NCI-H2081 treated with DMSO at 0.1 percent for 48 hours (cell line): ENCODE measurements at regions not wholly inside any gene's neighbourhood (a gene's known extent, or its start where the extent isn't known, plus 50 kb on each side); places are given as distances from the start of the nearest gene placed in this dataset.
A peak's percentile ranks its signal among the peaks of the same experiment; 100 is the strongest.
"Not testable (repeated sequence)": the region's sequence is repeated elsewhere in the genome, so short reads cannot be mapped to it uniquely, and the experiment has no call there.

Experiments used
- DNase-seq: peaks from one replicate; lab custom pipeline; 2025; lab: John Stamatoyannopoulos, UW

GRCh38 chr6:122280105-122281021 is 119.1 kb upstream of the HSF2 start:
- DNase-seq = not testable (repeated sequence)

GRCh38 chr6:122283884-122284283 is 115.6 kb upstream of the HSF2 start:
- no peak for DNase-seq

DNA sequence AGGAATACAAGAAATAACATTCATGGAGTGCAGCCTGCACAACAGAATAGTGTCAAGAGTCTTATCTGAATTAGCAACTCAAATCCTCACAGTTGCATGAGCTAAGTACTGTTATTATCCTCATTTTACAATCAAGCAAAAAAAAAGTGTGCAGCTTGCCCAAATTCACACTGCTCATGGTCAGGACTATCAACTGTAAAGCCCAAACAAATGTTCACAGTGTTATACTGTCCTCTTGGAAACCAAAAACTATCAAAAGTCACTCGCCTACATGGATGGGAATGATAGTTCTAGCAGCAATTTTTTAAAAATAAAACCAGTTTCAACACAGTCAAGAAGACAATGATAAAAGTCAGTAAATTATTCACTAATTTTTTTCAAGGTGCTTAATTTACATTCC is 114.6 kb upstream of the HSF2 start:
- no peak for DNase-seq

DNA sequence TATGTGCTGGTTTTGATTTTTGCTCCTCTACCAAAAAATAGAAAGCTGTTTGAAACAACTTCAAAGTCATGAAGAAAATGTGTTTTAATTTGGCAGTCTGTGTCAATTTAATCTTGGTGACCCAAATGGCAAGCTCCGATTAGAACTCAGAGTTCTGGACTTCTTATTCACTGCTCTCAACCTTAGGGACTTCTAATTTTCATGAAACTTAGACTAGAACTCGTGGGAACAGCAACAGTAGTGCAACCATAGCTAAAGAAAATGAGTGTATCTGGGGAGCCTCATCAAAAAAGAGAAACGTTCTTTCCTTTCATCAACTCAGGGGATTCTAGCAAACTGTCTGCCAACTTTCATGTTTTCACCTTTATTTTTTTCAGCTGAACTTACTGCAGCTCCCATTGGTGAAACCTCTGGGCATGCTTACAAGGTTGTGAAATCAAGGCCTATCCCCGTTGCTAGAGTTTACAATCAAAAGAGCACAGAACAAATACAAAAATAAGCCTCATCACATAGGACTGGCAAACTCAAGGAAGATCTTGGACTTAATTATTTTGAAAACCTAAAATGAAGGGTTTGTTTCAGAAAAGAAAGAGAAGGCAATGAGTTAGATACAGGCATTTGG is 114.0 kb upstream of the HSF2 start:
- DNase-seq = no peak

DNA sequence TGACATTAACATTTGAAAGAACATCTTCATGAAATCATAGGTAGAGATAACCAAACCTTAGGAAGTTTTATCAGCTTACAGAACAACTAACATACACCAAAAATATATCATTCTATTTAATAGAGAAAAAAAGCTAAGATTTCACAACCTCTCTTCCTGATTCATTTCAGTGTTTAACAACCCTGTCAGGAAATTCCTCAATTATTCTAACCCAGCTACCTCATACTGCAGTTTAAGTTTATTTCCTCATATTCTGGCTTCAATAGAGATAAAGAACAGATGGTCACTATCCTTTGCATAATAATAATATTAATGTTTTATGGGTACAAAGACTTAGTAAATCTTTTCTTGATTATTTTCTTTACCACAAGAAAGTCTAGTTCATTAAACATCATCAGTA is 112.9 kb upstream of the HSF2 start:
- no peak for DNase-seq

GRCh38 chr6:122289762-122290539 is 109.5 kb upstream of the HSF2 start:
- peak; percentile 52 for DNase-seq

DNA sequence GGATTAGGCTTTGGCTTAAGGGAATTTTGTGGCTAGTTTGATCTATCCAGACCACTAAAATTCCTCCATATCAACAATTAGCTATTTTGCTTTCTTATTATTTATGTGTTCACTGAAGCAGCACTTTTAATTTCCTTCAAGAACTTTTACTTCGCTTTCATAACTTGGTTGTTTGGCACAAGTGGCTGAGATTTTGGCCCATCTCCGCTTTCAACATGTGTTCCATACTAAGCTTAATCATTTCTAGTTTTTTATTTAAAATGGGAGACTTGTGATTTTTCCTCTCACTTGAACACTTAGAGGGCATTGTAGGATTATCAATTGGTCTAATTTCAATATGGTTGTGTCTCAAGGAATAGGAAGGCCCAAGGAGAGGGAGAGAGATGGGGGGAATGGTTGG is 102.4 kb upstream of the HSF2 start:
- no peak for DNase-seq

DNA sequence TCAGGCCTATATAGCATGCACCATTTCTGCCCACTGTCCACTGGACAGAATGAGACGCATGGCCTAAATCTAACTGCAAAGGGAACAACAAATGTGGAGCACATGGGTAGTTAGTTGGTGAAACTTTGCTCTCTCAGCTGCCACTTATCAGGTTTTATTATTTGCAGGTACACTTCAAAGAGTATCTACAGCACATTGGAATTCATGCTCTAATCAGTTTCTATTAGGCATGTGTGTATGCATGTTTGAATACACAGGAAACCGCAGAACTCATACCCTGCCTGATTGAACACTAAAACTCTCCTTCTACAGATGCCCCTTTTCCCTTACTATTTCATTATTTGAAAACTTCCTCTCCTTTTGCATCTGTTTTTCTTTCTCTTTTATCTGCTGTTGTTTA is 97.4 kb upstream of the HSF2 start:
- DNase-seq = no peak

DNA sequence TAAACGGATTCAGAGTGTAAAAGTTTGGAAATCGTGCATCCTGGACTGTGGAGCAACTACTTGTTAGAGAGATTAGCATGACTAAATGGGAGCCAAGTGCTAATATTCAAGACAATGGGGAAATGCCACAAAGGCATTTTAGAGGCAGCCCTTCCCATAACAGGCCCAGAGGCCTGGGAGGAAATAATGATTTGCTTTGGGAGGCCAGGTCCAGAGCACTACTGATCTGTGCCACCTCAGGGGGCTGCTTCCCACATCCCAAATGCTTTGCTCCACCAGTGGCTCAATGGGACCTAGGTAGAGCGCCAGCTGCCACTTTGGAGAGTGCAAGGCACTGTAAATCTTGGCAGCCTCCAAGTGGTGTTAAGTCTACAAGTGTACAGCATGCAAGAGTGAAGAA is 91.9 kb upstream of the HSF2 start:
- no peak for DNase-seq

DNA sequence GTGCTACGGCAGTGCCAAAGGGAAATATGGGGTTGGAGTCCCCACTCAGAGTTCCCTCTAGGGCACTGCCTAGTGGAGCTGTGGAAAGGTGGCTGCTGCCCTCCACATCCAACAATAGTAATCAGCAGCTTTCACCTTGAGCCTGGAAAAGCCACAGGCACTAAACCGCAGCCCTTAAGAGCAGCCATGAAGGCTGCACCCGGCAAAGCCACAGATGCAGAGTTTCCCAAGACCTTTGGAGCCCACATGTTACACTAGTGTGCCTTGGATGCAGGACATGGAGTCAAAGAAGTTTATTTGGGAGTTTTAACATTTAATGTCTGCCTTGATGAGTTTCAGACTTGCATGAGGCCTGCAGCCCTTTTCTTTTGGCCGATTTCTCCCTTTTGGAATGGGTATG is 91.4 kb upstream of the HSF2 start:
- DNase-seq = no peak

- no peak for DNase-seq
Observed at GRCh38 chr6:122315842-122316241, 83.6 kb upstream of the HSF2 start.

- DNase-seq = no peak
Observed at GRCh38 chr6:122322824-122323223, 76.6 kb upstream of the HSF2 start.

DNA sequence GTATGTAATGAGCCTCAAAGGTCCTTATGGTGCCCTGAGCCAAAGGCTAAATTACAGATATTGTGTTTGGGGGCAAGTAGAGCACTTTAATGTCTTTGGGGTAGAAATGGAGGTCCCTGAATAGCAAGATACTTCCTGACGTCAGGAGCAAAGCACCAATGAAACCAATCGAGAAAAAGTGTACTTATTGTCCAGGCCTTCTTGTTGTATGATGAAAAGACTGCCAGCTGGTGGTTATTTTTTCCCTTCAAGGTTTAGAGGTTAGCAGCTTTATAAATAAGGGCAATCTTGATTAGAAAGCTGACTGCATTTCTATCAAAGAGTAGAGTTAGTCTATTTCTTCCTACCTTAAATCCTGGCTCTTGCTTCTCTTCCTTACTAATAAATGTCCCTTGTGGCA is 76.1 kb upstream of the HSF2 start:
- no peak for DNase-seq

DNA sequence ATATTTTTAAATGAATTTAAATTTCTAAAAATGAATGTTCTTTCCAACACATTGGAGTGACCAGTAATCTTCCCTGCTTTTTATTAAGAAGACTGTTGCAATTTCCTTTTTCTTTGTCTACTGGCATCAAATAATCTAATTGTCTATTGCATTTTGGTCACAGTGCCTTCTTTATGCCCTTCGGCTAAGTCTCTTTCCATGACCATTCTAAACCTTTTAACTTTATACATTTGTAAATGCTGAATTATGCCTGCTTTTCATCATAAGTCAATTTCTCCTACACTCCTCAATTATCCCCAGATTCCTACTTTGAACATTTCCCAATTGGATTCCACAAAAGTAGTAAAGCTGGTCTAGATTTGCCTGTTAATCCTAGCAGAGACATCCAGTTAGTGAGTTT is 69.1 kb upstream of the HSF2 start:
- no peak for DNase-seq

- no peak for DNase-seq
Observed at GRCh38 chr6:122337645-122338044, 61.8 kb upstream of the HSF2 start.

DNA sequence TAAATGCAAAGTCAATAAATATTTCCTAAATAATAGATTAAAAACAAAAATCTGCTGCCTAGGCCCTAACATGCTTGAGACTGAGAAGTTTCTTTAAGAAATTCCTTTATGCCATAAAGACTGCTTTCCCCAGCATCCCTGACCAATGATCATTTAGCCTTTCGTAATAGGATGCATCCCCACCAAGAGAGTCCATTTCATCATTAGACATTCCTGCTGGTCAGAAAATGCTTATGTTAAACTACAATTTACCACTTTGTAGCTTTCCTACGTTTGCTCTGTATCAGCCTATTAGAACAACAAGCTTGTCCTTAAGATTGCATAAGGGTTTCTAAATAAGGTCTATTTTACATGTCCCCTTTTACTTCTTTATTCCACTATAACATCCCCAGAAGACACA is 59.8 kb upstream of the HSF2 start:
- DNase-seq = no peak

GRCh38 chr6:122347280-122347679 is 52.2 kb upstream of the HSF2 start:
- no peak for DNase-seq

DNA sequence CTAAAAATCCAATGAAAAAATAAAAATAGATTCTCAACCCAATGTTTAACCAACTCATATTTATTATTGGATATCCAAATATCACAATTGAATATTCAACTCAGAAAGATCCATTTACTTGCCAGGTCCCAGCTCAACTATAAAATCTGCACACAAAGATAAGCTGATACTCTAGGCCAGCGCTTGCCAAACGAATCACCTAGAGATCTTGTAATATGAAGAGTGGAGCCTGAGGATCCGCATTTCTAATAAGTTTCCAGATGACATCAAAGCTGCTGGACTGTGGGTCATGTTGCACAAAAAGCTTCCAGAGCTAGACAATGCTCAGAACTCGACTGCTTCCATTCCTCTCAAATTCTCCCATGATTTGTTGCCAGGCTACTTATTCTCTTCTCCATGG is 51.7 kb upstream of the HSF2 start:
- DNase-seq = no peak
